B cell (primary cell): ENCODE measurements at regions not wholly inside any gene's neighbourhood (a gene's known extent, or its start where the extent isn't known, plus 50 kb on each side); places are given as distances from the start of the nearest gene placed in this dataset.

ENCODE experiments used
- ATAC-seq: fragments of 200-7000 bp; cut with Tn5 transposase; one replicate; pipeline ENCODE4 v1.10.0; 2021; ENCODE audit warnings: low read depth, mild to moderate bottlenecking, moderate number of reproducible peaks, moderate library complexity
- CTCF ChIA-PET: fragments of 350-600 bp; sonication (Branson Sonifier 250); formaldehyde crosslinking; loops from one replicate; lab custom pipeline; 2021; ENCODE audit warnings: antibody characterized with exemption, inconsistent platforms; lab: Charles Lee
- POLR2A ChIA-PET: fragments of 350-600 bp; sonication (Branson Sonifier 250); formaldehyde crosslinking; loops from one replicate; lab custom pipeline; 2021; ENCODE audit warnings: antibody characterized with exemption; lab: Charles Lee
- DNase-seq: peaks from one replicate; pipeline ENCODE4 v3.0.0; 2013
- H2AFZ ChIP-seq: 2 replicates; pipeline ENCODE4 v1.6.1; 2012; ENCODE audit warnings: mild to moderate bottlenecking, low read depth, low read length; ENCODE audit not compliant: insufficient read depth, poor library complexity, severe bottlenecking
- H3K27ac ChIP-seq, 2 donors: 1 replicate in 1 of 2; 2 replicates in 1 of 2; pipeline ENCODE4 v1.5.1; 2012 to 2013; ENCODE audit warnings: low read length in 2 of 2, mild to moderate bottlenecking in 2 of 2, moderate library complexity in 1 of 2
- H3K27me3 ChIP-seq, 4 experiments: fragments of 200-600 bp in 1 of 4; sonication (generic) in 1 of 4; replicated peaks in 1 of 4; 1 replicate in 2 of 4; 2 replicates in 2 of 4; pipeline versions ENCODE4 v1.6.1 to v1.7.0; 2013 to 2016; ENCODE audit warnings: low read length in 3 of 4, mild to moderate bottlenecking in 2 of 4, mixed read lengths in 1 of 4, moderate library complexity in 1 of 4; ENCODE audit not compliant: insufficient read depth in 4 of 4, control insufficient read depth in 3 of 4; ENCODE audit errors: control extremely low read depth in 1 of 4
- H3K36me3 ChIP-seq, 2 experiments: replicated peaks in 1 of 2; 1 replicate in 1 of 2; 2 replicates in 1 of 2; pipeline versions ENCODE4 v1.6.1 to v1.7.1; 2013; ENCODE audit warnings: low read length in 1 of 2; ENCODE audit not compliant: insufficient read depth in 2 of 2, control insufficient read depth in 1 of 2; ENCODE audit errors: control extremely low read depth in 1 of 2, extremely low read depth in 1 of 2
- H3K4me1 ChIP-seq, 2 donors: fragments of 200-600 bp in 1 of 2; sonication (generic) in 1 of 2; 1 replicate in 1 of 2; 2 replicates in 1 of 2; pipeline versions ENCODE4 v1.5.1 to v1.6.1; 2013 to 2017; ENCODE audit warnings: low read length in 2 of 2; ENCODE audit not compliant: control insufficient read depth in 2 of 2, insufficient read depth in 2 of 2
- H3K4me2 ChIP-seq: replicated peaks from 2 replicates; pipeline ENCODE3; 2012; ENCODE audit warnings: mild to moderate bottlenecking, low read depth, low read length; ENCODE audit not compliant: poor library complexity, severe bottlenecking
- H3K4me3 ChIP-seq, 5 experiments: fragments of 200-600 bp in 1 of 5; sonication (generic) in 1 of 5; 1 replicate in 3 of 5; 2 replicates in 2 of 5; pipeline versions ENCODE4 v1.5.1 to v1.7.0; 2011 to 2016; ENCODE audit warnings: low read length in 4 of 5, mild to moderate bottlenecking in 4 of 5, low read depth in 2 of 5, control low read depth in 1 of 5, moderate library complexity in 1 of 5; ENCODE audit not compliant: insufficient read depth in 1 of 5; ENCODE audit errors: control extremely low read depth in 1 of 5, extremely low read depth in 1 of 5
- H3K79me2 ChIP-seq: fragments of 200-600 bp; sonication (generic); one replicate; pipeline ENCODE4 v1.6.0; 2016; ENCODE audit warnings: low read length; ENCODE audit not compliant: control insufficient read depth, insufficient read depth
- H3K9ac ChIP-seq: fragments of 200-600 bp; sonication (generic); 2 replicates; pipeline ENCODE4 v1.6.1; 2017; ENCODE audit warnings: mild to moderate bottlenecking, low read length, moderate library complexity
- H3K9me3 ChIP-seq, 3 donors: one replicate each; pipeline versions ENCODE4 v1.6.1 to v1.7.1; 2013; ENCODE audit warnings: low read length in 2 of 3; ENCODE audit not compliant: control insufficient read depth in 2 of 3, insufficient read depth in 1 of 3; ENCODE audit errors: control extremely low read depth in 1 of 3
- H4K20me1 ChIP-seq: 2 replicates; pipeline ENCODE4 v1.6.0; 2012; ENCODE audit warnings: mild to moderate bottlenecking, low read length; ENCODE audit not compliant: insufficient read depth, control insufficient read depth, poor library complexity, severe bottlenecking
- H3K27ac Mint-ChIP-seq: one replicate; pipeline ENCODE4 v1.8.0; 2021; ENCODE audit warnings: mixed read lengths
- H3K27me3 Mint-ChIP-seq: one replicate; pipeline ENCODE4 v1.8.0; 2021; ENCODE audit warnings: mixed read lengths
- H3K4me1 Mint-ChIP-seq: one replicate; pipeline ENCODE4 v1.8.0; 2021; ENCODE audit warnings: mixed read lengths
- H3K4me3 Mint-ChIP-seq: one replicate; pipeline ENCODE4 v1.8.0; 2021; ENCODE audit warnings: mixed read lengths
- H3K9me3 Mint-ChIP-seq: one replicate; pipeline ENCODE4 v1.8.0; 2022; ENCODE audit warnings: mixed read lengths; ENCODE audit not compliant: insufficient read depth
- CTCF ChIP-seq: fragments of 200-600 bp; IDR thresholded peaks from one replicate; pipeline ENCODE4 v1.8.0; 2022; ENCODE audit warnings: antibody characterized with exemption, mild to moderate bottlenecking
- EZH2 ChIP-seq: IDR thresholded peaks from 2 replicates; pipeline ENCODE4 v1.6.1; 2012; ENCODE audit warnings: borderline replicate concordance, low read depth, mild to moderate bottlenecking, moderate library complexity, low read length; ENCODE audit not compliant: insufficient read depth, poor library complexity, severe bottlenecking
- WGBS: methylation state at CpG from one replicate; pipeline ENCODE4 v1.1.5; 2013; ENCODE audit warnings: missing lambda C conversion rate; ENCODE audit not compliant: insufficient coverage; 5-methylcytosine and 5-hydroxymethylcytosine counted together
- intact Hi-C: fragments of 100-400 bp; cut with micrococcal nuclease; formaldehyde crosslinking; loops from one replicate; pipeline ENCODE4 v1.10.0; 2022

DNA sequence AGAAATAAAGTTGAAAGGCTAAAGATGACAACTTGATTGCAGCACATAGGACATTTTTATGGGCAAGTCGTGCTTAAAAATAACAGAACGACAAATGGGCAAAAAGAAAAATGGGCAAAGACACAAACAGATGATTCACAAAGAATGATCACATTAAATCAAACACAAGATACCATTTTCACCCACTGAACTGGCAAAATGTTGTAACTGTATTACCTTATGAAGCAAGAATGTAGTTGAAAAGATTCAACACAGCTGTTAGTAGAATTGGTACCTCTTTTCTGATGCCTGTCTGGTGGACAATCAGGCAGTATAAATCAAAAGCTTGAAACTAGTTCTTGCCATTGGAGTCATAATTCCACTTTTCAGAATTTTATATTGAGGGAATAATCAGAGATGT lies 81.0 kb upstream of the PALM2AKAP2 start:
- CTCF ChIA-PET = no interaction called here
- no peak for ATAC-seq
- Histone ChIP-seq H3K27ac (no peak overlapping the region), H3K9ac (no peak overlapping the region), H3K36me3 (no peaks in the 10 kb centered on the region), H4K20me1 (no peaks in the 10 kb centered on the region), H3K4me2 (no peak overlapping the region), H3K79me2 (no peaks in the 10 kb centered on the region), H3K4me3 (no peak overlapping the region), H3K27me3 (peaks cover 0 to under 1% (median 0%) of the 10 kb centered on the region in 4 experiments), H2AFZ (no peak overlapping the region), H3K9me3 (no peaks in the 10 kb centered on the region), H3K4me1 (no peaks in the 10 kb centered on the region)
- H3K27me3 Mint-ChIP-seq = peaks cover 21% of the 10 kb centered on the region
- H3K9me3 Mint-ChIP-seq = no peaks in the 10 kb centered on the region
- no peak overlapping the region for H3K4me3 Mint-ChIP-seq
- H3K27ac Mint-ChIP-seq = no peak overlapping the region
- WGBS = 100% methylated on average over 1 of the region's 2 CpGs
- POLR2A ChIA-PET = no interaction called here
- TF ChIP-seq CTCF (no peak), EZH2 (no peak)
- no peaks in the 10 kb centered on the region for H3K4me1 Mint-ChIP-seq
- no peak for DNase-seq
- intact Hi-C loops = no loop called here

GRCh38 chr9:109704546-109704945 lies 75.5 kb upstream of the PALM2AKAP2 start:
- Histone ChIP-seq H3K9me3 (no peaks in the 10 kb centered on the region), H3K4me1 (no peaks in the 10 kb centered on the region), H2AFZ (no peak overlapping the region), H3K27ac (no peak overlapping the region), H3K9ac (no peak overlapping the region), H3K27me3 (peaks cover 0 to 2% (median 0%) of the 10 kb centered on the region in 4 experiments), H3K4me2 (no peak overlapping the region), H3K36me3 (no peaks in the 10 kb centered on the region), H4K20me1 (no peaks in the 10 kb centered on the region), H3K79me2 (no peaks in the 10 kb centered on the region), H3K4me3 (no peak overlapping the region)
- peaks cover 21% of the 10 kb centered on the region for H3K27me3 Mint-ChIP-seq
- POLR2A ChIA-PET = no interaction called here
- no peak for DNase-seq
- WGBS = 100% methylated on average over 1 of the region's 2 CpGs
- H3K9me3 Mint-ChIP-seq = no peaks in the 10 kb centered on the region
- H3K27ac Mint-ChIP-seq = no peak overlapping the region
- intact Hi-C loops = no loop called here
- H3K4me3 Mint-ChIP-seq = no peak overlapping the region
- TF ChIP-seq CTCF = no peak
- TF ChIP-seq EZH2 = no peak
- ATAC-seq = no peak
- H3K4me1 Mint-ChIP-seq = no peaks in the 10 kb centered on the region
- CTCF ChIA-PET = no interaction called here
